ENCODE measurements at regions not wholly inside any gene's neighbourhood (a gene's known extent, or its start where the extent isn't known, plus 50 kb on each side); places are given as distances from the start of the nearest gene placed in this dataset.

- TF ChIP-seq CTCF (conservative IDR thresholded peaks at IDR 0.05) (no peak), EZH2 (IDR thresholded peaks at IDR 0.05; ENCODE audit: low read depth) (no peak)
Observed at GRCh38 chr2:176566496-176566895, 297.3 kb downstream of the MTX2 start.

Data from PC-9 (cell line).